ENCODE measurements at regions not wholly inside any gene's neighbourhood (a gene's known extent, or its start where the extent isn't known, plus 50 kb on each side); places are given as distances from the start of the nearest gene placed in this dataset.

DNA sequence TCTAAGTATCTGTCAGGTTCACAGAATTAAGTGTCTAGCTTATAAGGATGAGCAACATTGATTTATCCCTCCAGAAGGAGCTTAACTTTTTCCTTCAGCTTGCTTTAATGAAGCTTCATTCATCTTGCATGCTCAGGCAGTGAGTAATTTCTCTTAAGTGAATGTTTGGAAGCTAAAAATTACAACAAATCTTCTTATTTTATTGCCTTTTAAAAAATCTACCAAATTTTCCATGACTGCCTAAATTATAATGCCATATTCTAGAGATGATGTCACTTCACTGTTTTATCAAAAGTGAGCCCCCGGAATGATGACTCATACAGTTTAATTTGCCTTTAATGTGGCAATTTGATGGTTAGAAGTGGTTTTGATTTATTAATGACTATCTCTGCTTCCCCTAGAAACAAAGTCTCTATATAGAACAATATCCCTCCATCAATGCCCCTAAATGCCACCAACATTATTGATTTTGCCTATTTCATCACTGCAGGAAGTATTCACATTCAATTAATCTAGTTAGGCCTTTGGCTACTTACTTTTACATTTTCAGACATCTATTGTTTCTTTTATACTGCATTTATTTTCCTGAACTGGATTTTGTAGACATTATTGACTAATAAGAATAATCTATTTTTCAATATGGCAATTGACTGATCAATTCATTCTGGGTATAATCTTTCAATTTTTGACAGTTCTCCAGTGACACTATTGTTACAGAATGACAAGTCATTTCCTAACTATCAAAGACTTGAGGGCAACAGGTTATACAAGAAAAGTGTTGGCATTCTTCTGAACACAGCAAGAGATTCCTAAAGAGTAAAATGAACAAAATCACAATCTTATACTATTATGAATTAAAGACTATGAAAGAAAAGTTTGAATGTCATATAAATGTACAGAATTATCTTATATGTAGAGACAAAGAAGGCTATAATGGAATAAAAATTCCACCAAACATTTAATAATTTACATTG is 139.3 kb upstream of the ODAD2 start:
- DNase-seq (ENCODE audit: low spot score), result no peak
- TF ChIP-seq, protein P1, sequence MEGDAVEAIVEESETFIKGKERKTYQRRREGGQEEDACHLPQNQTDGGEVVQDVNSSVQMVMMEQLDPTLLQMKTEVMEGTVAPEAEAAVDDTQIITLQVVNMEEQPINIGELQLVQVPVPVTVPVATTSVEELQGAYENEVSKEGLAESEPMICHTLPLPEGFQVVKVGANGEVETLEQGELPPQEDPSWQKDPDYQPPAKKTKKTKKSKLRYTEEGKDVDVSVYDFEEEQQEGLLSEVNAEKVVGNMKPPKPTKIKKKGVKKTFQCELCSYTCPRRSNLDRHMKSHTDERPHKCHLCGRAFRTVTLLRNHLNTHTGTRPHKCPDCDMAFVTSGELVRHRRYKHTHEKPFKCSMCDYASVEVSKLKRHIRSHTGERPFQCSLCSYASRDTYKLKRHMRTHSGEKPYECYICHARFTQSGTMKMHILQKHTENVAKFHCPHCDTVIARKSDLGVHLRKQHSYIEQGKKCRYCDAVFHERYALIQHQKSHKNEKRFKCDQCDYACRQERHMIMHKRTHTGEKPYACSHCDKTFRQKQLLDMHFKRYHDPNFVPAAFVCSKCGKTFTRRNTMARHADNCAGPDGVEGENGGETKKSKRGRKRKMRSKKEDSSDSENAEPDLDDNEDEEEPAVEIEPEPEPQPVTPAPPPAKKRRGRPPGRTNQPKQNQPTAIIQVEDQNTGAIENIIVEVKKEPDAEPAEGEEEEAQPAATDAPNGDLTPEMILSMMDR (IDR thresholded peaks at IDR 0.05; ENCODE audit: extremely low read depth, missing control alignments), result no peak

- DNase-seq (ENCODE audit: low spot score), result no peak
- TF ChIP-seq, protein P1 (IDR thresholded peaks at IDR 0.05; ENCODE audit: extremely low read depth, missing control alignments), result no peak
Observed at GRCh38 chr10:28135258-28135657, 136.4 kb upstream of the ODAD2 start.

DNA sequence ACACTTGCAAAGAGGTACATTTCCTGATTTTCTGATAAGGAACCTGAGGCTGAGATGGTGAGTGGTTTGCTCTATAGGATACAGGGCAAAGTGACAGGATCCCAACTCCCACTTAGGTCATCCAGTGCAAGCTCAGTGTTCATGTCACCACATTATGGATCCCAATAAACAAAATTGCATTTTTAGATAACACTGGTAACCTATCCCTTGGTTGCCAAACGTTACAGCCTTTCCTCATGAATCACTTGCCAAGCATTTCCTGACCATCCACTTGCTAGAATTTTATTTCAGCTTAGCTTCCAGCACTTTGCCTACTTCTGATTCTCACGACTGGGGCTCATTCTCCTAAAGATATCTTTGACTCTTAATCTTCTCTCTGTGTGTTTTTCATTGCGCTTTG is 131.4 kb upstream of the ODAD2 start:
- TF ChIP-seq, protein P1 (IDR thresholded peaks at IDR 0.05; ENCODE audit: extremely low read depth, missing control alignments), result no peak
- no peak for DNase-seq (ENCODE audit: low spot score)

GRCh38 chr10:28127881-28128280 is 129.0 kb upstream of the ODAD2 start:
- TF ChIP-seq, protein P1 (IDR thresholded peaks at IDR 0.05; ENCODE audit: extremely low read depth, missing control alignments), result no peak
- DNase-seq (ENCODE audit: low spot score), result no peak

GRCh38 chr10:28125701-28126100 is 126.8 kb upstream of the ODAD2 start:
- DNase-seq (ENCODE audit: low spot score), result no peak
- TF ChIP-seq, protein P1 (IDR thresholded peaks at IDR 0.05; ENCODE audit: extremely low read depth, missing control alignments), result no peak

DNA sequence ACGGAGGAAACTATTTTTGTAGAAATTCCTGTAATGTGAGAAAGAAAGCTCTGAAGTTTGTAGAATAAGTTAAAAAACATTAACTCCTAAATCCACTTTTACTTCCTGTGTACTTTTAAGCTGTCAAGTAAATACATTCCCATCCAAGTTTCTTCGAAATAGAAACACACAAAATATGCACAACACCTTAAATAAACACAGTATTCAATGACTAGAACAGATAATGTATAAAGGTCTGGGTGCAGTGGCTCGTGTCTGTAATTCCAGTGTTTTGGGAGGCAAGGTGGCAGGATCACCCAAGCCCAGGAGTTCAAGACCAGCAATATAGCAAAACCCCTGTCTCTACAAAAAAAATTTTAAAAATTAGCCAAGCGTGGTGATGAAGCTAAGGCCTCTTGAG is 121.9 kb upstream of the ODAD2 start:
- TF ChIP-seq, protein P1 (IDR thresholded peaks at IDR 0.05; ENCODE audit: extremely low read depth, missing control alignments), result no peak
- DNase-seq (ENCODE audit: low spot score), result no peak

- TF ChIP-seq, protein P1 (IDR thresholded peaks at IDR 0.05; ENCODE audit: extremely low read depth, missing control alignments), result no peak
- DNase-seq (ENCODE audit: low spot score), result no peak
Observed at GRCh38 chr10:28120043-28120749, 121.3 kb upstream of the ODAD2 start.

Measured in GM20000 (cell line).